ENCODE measurements at regions not wholly inside any gene's neighbourhood (a gene's known extent, or its start where the extent isn't known, plus 50 kb on each side); places are given as distances from the start of the nearest gene placed in this dataset.

DNA sequence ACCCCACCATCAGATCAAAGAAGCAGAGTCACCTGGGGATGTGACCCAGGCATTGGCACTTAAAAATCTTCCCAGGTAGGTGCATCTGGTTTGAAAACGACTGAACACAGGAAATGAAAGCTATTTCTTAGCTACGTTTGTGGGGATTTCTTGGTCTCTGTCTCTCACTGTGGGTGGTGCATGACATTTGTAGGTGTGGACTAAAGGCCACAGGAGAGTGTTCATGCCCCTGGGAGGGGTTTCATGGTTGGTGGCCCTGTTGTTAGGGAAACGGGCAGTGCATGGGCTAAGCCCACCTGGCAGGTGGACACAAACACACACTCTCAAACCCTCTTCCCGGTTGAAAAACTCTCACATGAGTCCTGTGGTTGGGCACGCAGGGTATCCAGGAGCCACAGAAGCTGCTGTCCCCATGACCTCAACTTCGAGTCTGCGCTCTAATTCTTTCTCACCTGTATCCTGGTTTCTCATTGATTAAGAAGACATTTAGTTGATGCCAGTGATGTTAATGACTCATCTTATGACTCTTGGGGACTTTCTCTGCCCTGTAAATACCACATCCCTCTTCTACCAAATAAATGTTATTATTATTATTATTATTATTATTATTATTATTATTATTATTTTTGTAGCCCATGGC is 119.4 kb downstream of the MRPS6 start:
- H3K4me3 ChIP-seq (ENCODE audit: low read length in 2 of 2) = no peak overlapping the region
- 93 to 94% methylated on average over 7 of the region's 7 CpGs for WGBS, 2 donors
- H3K27ac ChIP-seq (ENCODE audit: low read depth in 1 of 2, low read length in 2 of 2) = no peak overlapping the region
- H3K4me1 ChIP-seq (ENCODE audit: control insufficient read depth in 1 of 2, insufficient read depth in 2 of 2, low read length in 2 of 2) = no peaks in the 10 kb centered on the region
- no peaks in the 10 kb centered on the region for H3K27me3 ChIP-seq (ENCODE audit: control insufficient read depth in 1 of 2, insufficient read depth in 2 of 2, low read length in 1 of 2)
- DNase-seq (no peak), ATAC-seq (ENCODE audit: low FRiP score) (no peak)
- H3K9me3 ChIP-seq (ENCODE audit: control insufficient read depth, low read length) = no peaks in the 10 kb centered on the region
- intact Hi-C loops (cut with DNase I) = no loop called here
- H3K36me3 ChIP-seq (ENCODE audit: control insufficient read depth in 1 of 2, insufficient read depth in 2 of 2, low read length in 1 of 2) = no peaks in the 10 kb centered on the region

DNA sequence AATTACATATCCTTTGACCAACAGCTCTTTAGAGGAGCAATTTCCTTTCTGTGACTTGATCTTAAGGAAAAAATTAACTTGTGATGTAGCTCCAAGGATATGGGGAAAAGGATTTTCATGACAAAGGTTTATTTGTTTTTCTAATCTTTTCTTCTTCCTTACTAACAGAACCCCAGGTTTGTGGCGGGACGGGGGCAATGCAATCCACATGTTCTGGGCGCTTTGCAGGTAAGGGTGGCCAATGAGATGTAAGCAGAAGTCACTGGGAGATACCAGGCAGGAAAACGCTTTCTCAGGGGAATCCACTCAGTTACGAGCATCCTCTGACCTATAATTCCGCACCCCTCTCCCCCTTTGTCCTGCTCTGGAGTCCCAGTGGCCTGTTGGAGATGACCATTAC is 122.0 kb downstream of the MRPS6 start:
- ATAC-seq (ENCODE audit: low FRiP score) (no peak), DNase-seq (no peak)
- no peak overlapping the region for H3K27ac ChIP-seq (ENCODE audit: low read depth in 1 of 2, low read length in 2 of 2)
- H3K4me3 ChIP-seq (ENCODE audit: low read length in 2 of 2) = no peak overlapping the region
- intact Hi-C loops (cut with DNase I) = no loop called here
- 79 to 99% methylated on average over 6 of the region's 6 CpGs for WGBS, 2 donors
- no peaks in the 10 kb centered on the region for H3K4me1 ChIP-seq (ENCODE audit: control insufficient read depth in 1 of 2, insufficient read depth in 2 of 2, low read length in 2 of 2)
- no peaks in the 10 kb centered on the region for H3K36me3 ChIP-seq (ENCODE audit: control insufficient read depth in 1 of 2, insufficient read depth in 2 of 2, low read length in 1 of 2)
- H3K27me3 ChIP-seq (ENCODE audit: control insufficient read depth in 1 of 2, insufficient read depth in 2 of 2, low read length in 1 of 2) = no peaks in the 10 kb centered on the region
- H3K9me3 ChIP-seq (ENCODE audit: control insufficient read depth, low read length) = no peaks in the 10 kb centered on the region

DNA sequence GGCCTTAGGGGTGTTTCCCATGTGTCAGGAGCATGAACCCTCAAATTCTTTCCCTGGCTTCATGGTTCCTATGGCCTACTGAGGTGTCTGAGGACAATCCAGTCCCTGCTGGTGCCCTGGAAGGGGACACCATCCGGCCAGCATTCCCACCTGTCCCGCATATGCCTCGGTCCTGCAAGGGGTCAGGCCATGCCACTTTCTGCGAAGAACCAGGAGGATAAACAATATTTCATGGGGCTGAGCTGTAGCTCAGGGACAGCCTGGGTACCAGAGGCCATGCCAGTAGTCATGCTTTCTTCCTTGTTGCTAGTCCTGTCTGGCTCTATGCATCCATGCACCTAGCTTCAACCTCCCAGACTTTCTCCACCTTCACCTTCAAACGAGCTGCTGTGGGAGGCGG is 123.6 kb downstream of the MRPS6 start:
- no peak for ATAC-seq (ENCODE audit: low FRiP score)
- no peaks in the 10 kb centered on the region for H3K27me3 ChIP-seq (ENCODE audit: control insufficient read depth in 1 of 2, insufficient read depth in 2 of 2, low read length in 1 of 2)
- intact Hi-C loops (cut with DNase I) = no loop called here

DNA sequence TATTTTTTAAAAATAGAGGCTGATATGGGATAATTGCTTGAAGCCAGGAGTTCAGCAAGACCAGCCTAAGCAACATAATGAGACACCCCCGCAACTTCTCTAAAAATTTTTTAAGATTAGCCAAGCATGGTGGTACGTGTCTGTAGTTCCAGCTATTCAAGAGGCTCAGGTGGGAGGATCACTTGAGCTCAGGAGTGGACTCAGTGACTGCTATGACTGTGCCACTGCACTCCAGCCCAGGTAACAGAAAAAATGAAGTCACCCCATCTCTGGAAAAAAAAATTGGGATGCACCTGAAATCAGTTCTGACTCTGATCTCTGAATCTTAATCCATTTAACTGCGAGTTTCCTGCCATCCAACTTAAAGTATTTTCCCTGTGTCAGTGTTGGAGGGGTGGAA is 124.2 kb downstream of the MRPS6 start:
- Histone ChIP-seq H3K27me3 (ENCODE audit: control insufficient read depth in 1 of 2, insufficient read depth in 2 of 2, low read length in 1 of 2) (no peaks in the 10 kb centered on the region), H3K36me3 (ENCODE audit: control insufficient read depth in 1 of 2, insufficient read depth in 2 of 2, low read length in 1 of 2) (no peaks in the 10 kb centered on the region), H3K27ac (ENCODE audit: low read depth in 1 of 2, low read length in 2 of 2) (no peak overlapping the region), H3K9me3 (ENCODE audit: control insufficient read depth, low read length) (no peaks in the 10 kb centered on the region), H3K4me3 (ENCODE audit: low read length in 2 of 2) (no peak overlapping the region), H3K4me1 (ENCODE audit: control insufficient read depth in 1 of 2, insufficient read depth in 2 of 2, low read length in 2 of 2) (no peaks in the 10 kb centered on the region)
- DNase-seq = no peak
- intact Hi-C loops (cut with DNase I) = no loop called here
- WGBS, 2 donors = 90 to 93% methylated on average over 3 of the region's 3 CpGs
- ATAC-seq (ENCODE audit: low FRiP score) = no peak

More for the DNA sequence above, 123.6 kb downstream of the MRPS6 start:
- no peak for DNase-seq
- WGBS, 2 donors = 93 to 94% methylated on average over 6 of the region's 6 CpGs
- Histone ChIP-seq H3K4me1 (ENCODE audit: control insufficient read depth in 1 of 2, insufficient read depth in 2 of 2, low read length in 2 of 2) (no peaks in the 10 kb centered on the region), H3K4me3 (ENCODE audit: low read length in 2 of 2) (no peak overlapping the region), H3K9me3 (ENCODE audit: control insufficient read depth, low read length) (no peaks in the 10 kb centered on the region), H3K27ac (ENCODE audit: low read depth in 1 of 2, low read length in 2 of 2) (no peak overlapping the region), H3K36me3 (ENCODE audit: control insufficient read depth in 1 of 2, insufficient read depth in 2 of 2, low read length in 1 of 2) (no peaks in the 10 kb centered on the region)

DNA sequence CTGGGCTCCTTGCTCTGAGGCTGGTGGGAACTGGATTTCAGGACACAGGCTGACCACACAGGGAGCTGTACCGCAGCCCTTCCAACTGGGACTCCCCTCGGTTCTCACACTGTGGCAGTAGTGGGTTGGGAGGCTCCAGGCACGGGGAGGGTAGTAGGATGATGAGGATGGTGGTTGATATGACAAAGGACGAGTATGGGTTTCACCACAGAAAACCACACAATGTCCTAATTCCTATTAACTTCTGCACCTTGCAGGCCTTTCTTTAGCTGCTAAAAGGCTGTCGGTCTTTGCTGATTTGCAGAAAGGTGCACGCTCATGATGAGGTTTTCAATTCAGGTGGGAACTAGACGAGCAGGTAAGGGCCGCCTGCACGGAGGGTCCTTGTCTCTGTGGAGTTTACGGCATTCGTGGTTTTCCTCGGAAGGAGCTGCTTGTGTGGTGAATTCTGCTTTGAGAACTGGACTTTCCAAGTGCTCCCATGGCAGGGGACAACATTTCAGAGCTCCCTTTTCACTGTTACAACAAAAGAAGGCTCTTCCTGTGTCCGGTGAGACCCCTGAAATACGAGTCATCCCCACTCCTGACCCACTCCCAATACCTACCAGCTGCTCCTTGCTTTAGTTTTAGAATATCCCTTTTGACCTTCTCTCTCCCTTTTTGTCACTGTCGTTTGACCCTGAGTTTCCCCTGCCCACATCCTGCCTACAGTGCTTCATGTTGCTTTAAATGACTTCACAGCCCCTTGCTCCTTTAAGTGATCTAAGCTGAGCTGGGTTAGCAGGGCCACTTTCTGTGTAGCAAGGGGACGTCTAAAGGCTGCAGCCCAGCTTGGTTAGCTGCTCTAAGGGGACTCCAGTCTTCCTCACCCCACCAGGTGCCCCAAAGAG is 125.1 kb downstream of the MRPS6 start:
- Histone ChIP-seq H3K36me3 (ENCODE audit: control insufficient read depth in 1 of 2, insufficient read depth in 2 of 2, low read length in 1 of 2) (no peaks in the 10 kb centered on the region), H3K4me3 (ENCODE audit: low read length in 2 of 2) (no peak overlapping the region), H3K4me1 (ENCODE audit: control insufficient read depth in 1 of 2, insufficient read depth in 2 of 2, low read length in 2 of 2) (no peaks in the 10 kb centered on the region), H3K9me3 (ENCODE audit: control insufficient read depth, low read length) (no peaks in the 10 kb centered on the region), H3K27me3 (ENCODE audit: control insufficient read depth in 1 of 2, insufficient read depth in 2 of 2, low read length in 1 of 2) (no peaks in the 10 kb centered on the region), H3K27ac (ENCODE audit: low read depth in 1 of 2, low read length in 2 of 2) (no peak overlapping the region)
- intact Hi-C loops (cut with DNase I) = no loop called here
- DNase-seq (no peak), ATAC-seq (ENCODE audit: low FRiP score) (no peak)
- WGBS, 2 donors = 82 to 86% methylated on average over 16 of the region's 16 CpGs

DNA sequence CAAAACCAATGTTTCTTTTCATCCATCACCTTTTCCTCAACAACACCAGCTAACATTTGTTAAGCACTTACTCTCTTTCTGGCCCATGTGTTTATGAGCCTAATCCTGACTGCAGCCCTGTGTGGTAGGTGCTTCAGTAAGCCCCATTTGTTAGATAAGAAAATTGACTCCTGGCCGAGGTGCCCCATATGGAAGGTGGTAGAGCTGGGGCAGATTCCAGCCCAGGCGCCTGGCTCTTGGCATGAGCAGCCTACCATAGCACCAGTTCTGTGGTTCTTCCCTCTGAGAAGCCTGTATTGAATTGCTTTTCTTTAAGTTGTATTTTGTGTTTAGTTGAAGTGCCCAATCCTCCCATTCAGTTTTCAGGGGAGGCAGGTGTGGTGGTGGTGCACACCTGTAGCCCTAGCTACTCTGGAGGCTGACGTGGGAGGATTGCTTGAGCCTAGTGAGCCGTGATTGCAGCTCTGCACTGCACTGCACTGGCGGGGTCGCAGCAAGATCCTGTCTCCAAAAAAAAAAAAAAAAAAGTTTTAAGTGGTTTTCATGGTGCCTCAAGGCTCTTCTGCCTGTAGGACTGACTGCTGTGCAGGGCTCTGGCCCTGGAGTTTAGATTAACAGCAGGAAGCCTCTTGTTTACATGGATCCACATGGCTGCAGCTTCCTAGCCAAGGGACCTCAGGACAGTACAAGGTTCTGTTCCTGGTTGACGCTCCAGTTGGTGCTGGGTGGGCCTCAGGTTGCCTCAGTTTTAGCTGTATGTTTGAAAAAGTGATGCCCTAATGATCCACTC is 125.9 kb downstream of the MRPS6 start:
- DNase-seq (no peak), ATAC-seq (ENCODE audit: low FRiP score) (no peak)
- no peak overlapping the region for H3K4me3 ChIP-seq (ENCODE audit: low read length in 2 of 2)
- H3K4me1 ChIP-seq (ENCODE audit: control insufficient read depth in 1 of 2, insufficient read depth in 2 of 2, low read length in 2 of 2) = no peaks in the 10 kb centered on the region
- H3K27me3 ChIP-seq (ENCODE audit: control insufficient read depth in 1 of 2, insufficient read depth in 2 of 2, low read length in 1 of 2) = no peaks in the 10 kb centered on the region
- H3K27ac ChIP-seq (ENCODE audit: low read depth in 1 of 2, low read length in 2 of 2) = no peak overlapping the region
- WGBS, 2 donors = 81 to 87% methylated on average over 7 of the region's 7 CpGs
- H3K36me3 ChIP-seq (ENCODE audit: control insufficient read depth in 1 of 2, insufficient read depth in 2 of 2, low read length in 1 of 2) = no peaks in the 10 kb centered on the region
- no peaks in the 10 kb centered on the region for H3K9me3 ChIP-seq (ENCODE audit: control insufficient read depth, low read length)
- intact Hi-C loops (cut with DNase I) = no loop called here

DNA sequence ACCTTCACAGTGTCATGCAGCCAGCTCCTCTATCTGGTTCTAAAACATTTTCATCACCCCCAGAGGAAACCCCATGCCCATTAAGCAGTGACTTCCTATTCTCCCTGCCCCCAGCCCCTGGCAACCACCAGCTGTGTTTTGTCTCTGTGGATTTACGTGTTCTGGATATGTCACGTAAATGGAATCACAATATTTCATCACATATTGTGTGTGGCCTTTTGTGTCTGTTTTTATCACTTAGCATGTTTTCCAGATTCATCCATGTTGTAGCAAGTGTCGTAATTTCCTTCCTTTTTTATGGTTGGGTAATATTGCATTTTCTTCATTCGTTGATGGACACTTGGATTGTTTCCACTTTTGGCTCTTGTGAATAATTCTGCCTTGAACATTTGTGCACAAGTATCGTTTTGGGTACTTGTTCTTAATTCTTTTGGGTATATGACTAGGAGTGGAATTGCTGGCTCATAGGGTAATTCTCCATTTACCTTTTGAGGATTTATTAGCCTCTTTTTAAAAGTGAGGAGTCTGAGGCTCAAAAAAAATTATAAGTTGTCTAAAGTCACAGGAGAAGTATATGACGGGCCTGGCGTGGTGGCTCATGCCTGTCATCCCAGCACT is 127.0 kb downstream of the MRPS6 start:
- Histone ChIP-seq H3K27me3 (ENCODE audit: control insufficient read depth in 1 of 2, insufficient read depth in 2 of 2, low read length in 1 of 2) (no peaks in the 10 kb centered on the region), H3K4me1 (ENCODE audit: control insufficient read depth in 1 of 2, insufficient read depth in 2 of 2, low read length in 2 of 2) (no peaks in the 10 kb centered on the region), H3K4me3 (ENCODE audit: low read length in 2 of 2) (no peak overlapping the region), H3K36me3 (ENCODE audit: control insufficient read depth in 1 of 2, insufficient read depth in 2 of 2, low read length in 1 of 2) (no peaks in the 10 kb centered on the region), H3K27ac (ENCODE audit: low read depth in 1 of 2, low read length in 2 of 2) (no peak overlapping the region), H3K9me3 (ENCODE audit: control insufficient read depth, low read length) (no peaks in the 10 kb centered on the region)
- DNase-seq = peak in 1 of 2 donors; percentile 63
- ATAC-seq (ENCODE audit: low FRiP score) = no peak
- intact Hi-C loops (cut with DNase I) = loop anchor here (5.0 kb wide), 2 partner anchors 123 to 147 kb away; no protein-coding TSS in a partner anchor
- WGBS, 2 donors = 79 to 85% methylated on average over 7 of the region's 7 CpGs

DNA sequence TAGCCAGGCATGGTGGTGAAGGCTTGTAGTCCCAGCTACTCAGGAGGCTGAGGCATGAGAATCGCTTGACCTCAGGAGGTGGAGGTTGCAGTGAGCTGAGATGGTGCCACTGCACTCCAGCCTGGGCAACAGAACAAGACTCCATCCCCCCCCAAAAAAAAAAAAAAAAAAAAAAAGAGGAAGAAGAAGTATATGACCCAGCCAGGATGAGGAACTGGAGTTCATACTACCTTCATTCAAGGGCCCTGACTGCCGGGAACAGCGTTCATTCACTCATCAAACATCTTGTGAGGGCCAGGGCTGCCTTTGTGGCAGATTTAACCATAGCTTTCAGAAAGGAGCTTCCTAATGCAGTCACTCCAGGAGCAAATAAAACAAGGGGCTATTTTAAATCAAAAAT is 127.6 kb downstream of the MRPS6 start:
- H3K27me3 ChIP-seq (ENCODE audit: control insufficient read depth in 1 of 2, insufficient read depth in 2 of 2, low read length in 1 of 2) = no peaks in the 10 kb centered on the region
- H3K36me3 ChIP-seq (ENCODE audit: control insufficient read depth in 1 of 2, insufficient read depth in 2 of 2, low read length in 1 of 2) = no peaks in the 10 kb centered on the region
- DNase-seq (no peak), ATAC-seq (ENCODE audit: low FRiP score) (no peak)
- H3K27ac ChIP-seq (ENCODE audit: low read depth in 1 of 2, low read length in 2 of 2) = peak overlapping the region in 1 of 2 donors; percentile 46
- no peaks in the 10 kb centered on the region for H3K9me3 ChIP-seq (ENCODE audit: control insufficient read depth, low read length)
- no peaks in the 10 kb centered on the region for H3K4me1 ChIP-seq (ENCODE audit: control insufficient read depth in 1 of 2, insufficient read depth in 2 of 2, low read length in 2 of 2)
- 39 to 51% methylated on average over 3 of the region's 3 CpGs for WGBS, 2 donors
- no peak overlapping the region for H3K4me3 ChIP-seq (ENCODE audit: low read length in 2 of 2)
- intact Hi-C loops (cut with DNase I) = loop anchor here (5.0 kb wide), 2 partner anchors 124 to 146 kb away; no protein-coding TSS in a partner anchor
